Activated naive CD8-positive, alpha-beta T cell treated with anti-CD3 and anti-CD28 coated beads, Interleukin-2, amount 50 U/mL, for 16 hours (primary cell): ENCODE measurements at regions not wholly inside any gene's neighbourhood (a gene's known extent, or its start where the extent isn't known, plus 50 kb on each side); places are given as distances from the start of the nearest gene placed in this dataset.
"Not testable (repeated sequence)": the region's sequence is repeated elsewhere in the genome, so short reads cannot be mapped to it uniquely, and the experiment has no call there.

Experiments
- DNase-seq: peaks from one replicate; pipeline ENCODE4 v3.0.0-alpha.2; 2020; ENCODE audit warnings: low read depth, low spot score

GRCh38 chr16:65287307-65287706 is 165.4 kb upstream of the CDH11 start:
- DNase-seq = no peak

- DNase-seq = no peak
These were observed 163.5 kb upstream of the CDH11 start for GRCh38 chr16:65285128-65286048.

GRCh38 chr16:65284626-65285025 is 162.8 kb upstream of the CDH11 start:
- DNase-seq = no peak

- no peak for DNase-seq
These were observed 161.4 kb upstream of the CDH11 start for GRCh38 chr16:65283181-65283651.

GRCh38 chr16:65281586-65281985 is 159.7 kb upstream of the CDH11 start:
- no peak for DNase-seq

- DNase-seq = no peak
These were observed 159.1 kb upstream of the CDH11 start for GRCh38 chr16:65280845-65281512.

- no peak for DNase-seq
These were observed 157.7 kb upstream of the CDH11 start for GRCh38 chr16:65279576-65279975.

GRCh38 chr16:65278874-65279273 is 157.0 kb upstream of the CDH11 start:
- no peak for DNase-seq

- no peak for DNase-seq
These were observed 152.7 kb upstream of the CDH11 start for GRCh38 chr16:65274566-65274965.

- no peak for DNase-seq
These were observed 151.0 kb upstream of the CDH11 start for GRCh38 chr16:65272699-65273414.

GRCh38 chr16:65271996-65272395 is 150.1 kb upstream of the CDH11 start:
- DNase-seq = no peak

- DNase-seq = no peak
These were observed 146.5 kb upstream of the CDH11 start for GRCh38 chr16:65268331-65268730.

GRCh38 chr16:65263896-65264295 is 142.0 kb upstream of the CDH11 start:
- no peak for DNase-seq

GRCh38 chr16:65260746-65261145 is 138.9 kb upstream of the CDH11 start:
- DNase-seq = no peak

GRCh38 chr16:65254144-65254543 is 132.3 kb upstream of the CDH11 start:
- no peak for DNase-seq

GRCh38 chr16:65249768-65250167 is 127.9 kb upstream of the CDH11 start:
- no peak for DNase-seq

GRCh38 chr16:65244787-65245186 is 122.9 kb upstream of the CDH11 start:
- DNase-seq = no peak

- no peak for DNase-seq
These were observed 113.7 kb upstream of the CDH11 start for GRCh38 chr16:65235339-65236177.

GRCh38 chr16:65234721-65235320 is 113.0 kb upstream of the CDH11 start:
- not testable (repeated sequence) for DNase-seq

GRCh38 chr16:65229191-65229662 is 107.4 kb upstream of the CDH11 start:
- no peak for DNase-seq
